ENCODE measurements at regions not wholly inside any gene's neighbourhood (a gene's known extent, or its start where the extent isn't known, plus 50 kb on each side); places are given as distances from the start of the nearest gene placed in this dataset.

DNA sequence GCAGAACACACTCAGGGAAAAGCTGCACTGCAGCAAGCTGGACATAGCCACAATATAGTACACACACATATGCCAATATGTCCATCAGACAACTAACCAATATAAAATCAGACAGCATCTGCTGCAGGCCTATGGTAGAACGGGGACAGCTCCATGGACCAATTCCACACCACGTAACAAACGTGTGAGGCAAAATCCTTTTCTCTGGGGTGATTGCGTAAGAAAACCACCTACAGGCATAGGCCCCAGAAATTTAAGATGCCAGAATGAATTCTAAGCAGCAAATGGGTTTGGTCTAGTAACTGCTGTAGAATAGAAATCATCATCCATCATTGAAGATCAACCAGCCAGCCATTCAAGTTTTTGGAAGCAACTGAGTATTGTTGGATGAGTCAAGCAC is 368.9 kb upstream of the TMPO start:
- TF ChIP-seq CTCF (IDR thresholded peaks at IDR 0.05; ENCODE audit: low read depth, low read length) = no peak
- Histone ChIP-seq H3K27ac (ENCODE audit: low read depth, low read length) (no peak overlapping the region), H3K9me3 (ENCODE audit: control insufficient read depth, insufficient read depth, low read length) (no peaks in the 10 kb centered on the region), H3K4me3 (ENCODE audit: low read depth, low read length) (no peak overlapping the region), H3K27me3 (ENCODE audit: control insufficient read depth, insufficient read depth, low read length) (no peaks in the 10 kb centered on the region)
- DNase-seq (ENCODE audit: low read depth, low spot score) = no peak
- ChIA-PET CTCF (no interaction called here), POLR2A (no interaction called here)

- Histone ChIP-seq H3K27ac (ENCODE audit: low read depth, low read length) (no peak overlapping the region), H3K9me3 (ENCODE audit: control insufficient read depth, insufficient read depth, low read length) (no peaks in the 10 kb centered on the region), H3K4me3 (ENCODE audit: low read depth, low read length) (no peak overlapping the region), H3K27me3 (ENCODE audit: control insufficient read depth, insufficient read depth, low read length) (no peaks in the 10 kb centered on the region)
- TF ChIP-seq CTCF (IDR thresholded peaks at IDR 0.05; ENCODE audit: low read depth, low read length) = no peak
- POLR2A ChIA-PET = no interaction called here
- DNase-seq (ENCODE audit: low read depth, low spot score) = no peak
- CTCF ChIA-PET = no interaction called here
These were observed 366.1 kb upstream of the TMPO start for GRCh38 chr12:98149270-98149669.

- no peaks in the 10 kb centered on the region for H3K27me3 ChIP-seq (ENCODE audit: control insufficient read depth, insufficient read depth, low read length)
- CTCF ChIA-PET = no interaction called here
- H3K4me3 ChIP-seq (ENCODE audit: low read depth, low read length) = no peak overlapping the region
- no peak for TF ChIP-seq CTCF (IDR thresholded peaks at IDR 0.05; ENCODE audit: low read depth, low read length)
- POLR2A ChIA-PET = no interaction called here
- H3K27ac ChIP-seq (ENCODE audit: low read depth, low read length) = no peak overlapping the region
- H3K9me3 ChIP-seq (ENCODE audit: control insufficient read depth, insufficient read depth, low read length) = no peaks in the 10 kb centered on the region
- no peak for DNase-seq (ENCODE audit: low read depth, low spot score)
These were observed 365.6 kb upstream of the TMPO start for GRCh38 chr12:98149691-98150210.

GRCh38 chr12:98151105-98151590 is 364.2 kb upstream of the TMPO start:
- CTCF ChIA-PET = no interaction called here

DNA sequence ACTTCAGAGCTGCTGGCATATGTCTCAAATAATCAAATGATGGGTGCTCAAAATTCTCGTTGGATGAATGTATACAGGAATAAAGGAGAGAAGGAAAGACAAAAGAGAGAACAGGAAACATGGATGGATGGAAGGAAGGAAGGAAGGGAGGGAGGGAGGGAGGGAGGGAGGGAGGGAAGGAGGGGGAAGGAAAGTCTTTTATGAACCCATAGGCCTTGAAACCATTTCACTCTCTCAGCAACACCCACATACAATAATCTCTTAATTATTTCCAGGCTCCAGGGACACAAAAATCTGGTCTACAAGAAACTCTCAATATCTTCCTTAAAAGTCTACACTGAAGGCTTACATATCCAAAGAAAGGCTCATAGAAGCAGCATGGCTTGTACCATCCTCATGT is 363.4 kb upstream of the TMPO start:
- POLR2A ChIA-PET = no interaction called here

More at GRCh38 chr12:98151105-98151590, 364.2 kb upstream of the TMPO start:
- H3K9me3 ChIP-seq (ENCODE audit: control insufficient read depth, insufficient read depth, low read length) = no peaks in the 10 kb centered on the region
- POLR2A ChIA-PET = no interaction called here
- no peak for DNase-seq (ENCODE audit: low read depth, low spot score)
- TF ChIP-seq CTCF (IDR thresholded peaks at IDR 0.05; ENCODE audit: low read depth, low read length) = no peak
- no peak overlapping the region for H3K27ac ChIP-seq (ENCODE audit: low read depth, low read length)
- H3K4me3 ChIP-seq (ENCODE audit: low read depth, low read length) = no peak overlapping the region
- H3K27me3 ChIP-seq (ENCODE audit: control insufficient read depth, insufficient read depth, low read length) = no peaks in the 10 kb centered on the region

More for the DNA sequence above, 363.4 kb upstream of the TMPO start:
- Histone ChIP-seq H3K27ac (ENCODE audit: low read depth, low read length) (no peak overlapping the region), H3K4me3 (ENCODE audit: low read depth, low read length) (no peak overlapping the region), H3K27me3 (ENCODE audit: control insufficient read depth, insufficient read depth, low read length) (no peaks in the 10 kb centered on the region), H3K9me3 (ENCODE audit: control insufficient read depth, insufficient read depth, low read length) (no peaks in the 10 kb centered on the region)
- TF ChIP-seq CTCF (IDR thresholded peaks at IDR 0.05; ENCODE audit: low read depth, low read length) = no peak
- CTCF ChIA-PET = no interaction called here
- DNase-seq (ENCODE audit: low read depth, low spot score) = no peak

All from AG04450 (cell line).